SKM-1 (cell line): ENCODE measurements at regions not wholly inside any gene's neighbourhood (a gene's known extent, or its start where the extent isn't known, plus 50 kb on each side); places are given as distances from the start of the nearest gene placed in this dataset.

Experiments
- DNase-seq: peaks from one replicate; lab custom pipeline; 2025; ENCODE audit not compliant: unreplicated experiment; lab: John Stamatoyannopoulos, UW

DNA sequence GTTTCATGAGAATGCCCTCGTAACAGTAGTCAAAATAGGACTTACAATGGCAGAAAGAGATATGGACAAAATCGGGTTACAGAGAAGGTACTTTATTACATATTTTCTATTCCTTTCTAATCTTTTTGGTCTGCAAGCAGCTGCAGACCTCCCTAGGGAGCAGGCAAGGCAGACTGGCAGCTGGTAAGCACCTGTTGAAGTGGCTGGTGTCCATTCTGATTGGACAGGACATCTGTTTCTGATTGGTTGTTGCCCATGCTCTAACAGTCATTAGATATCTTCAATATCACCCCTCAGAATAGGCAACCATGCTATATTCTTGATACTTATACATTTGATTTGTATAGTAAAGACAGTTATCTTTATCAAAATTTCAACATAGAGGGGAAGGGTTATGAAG, 606.3 kb downstream of the KCNJ2 start:
- DNase-seq = no peak

DNA sequence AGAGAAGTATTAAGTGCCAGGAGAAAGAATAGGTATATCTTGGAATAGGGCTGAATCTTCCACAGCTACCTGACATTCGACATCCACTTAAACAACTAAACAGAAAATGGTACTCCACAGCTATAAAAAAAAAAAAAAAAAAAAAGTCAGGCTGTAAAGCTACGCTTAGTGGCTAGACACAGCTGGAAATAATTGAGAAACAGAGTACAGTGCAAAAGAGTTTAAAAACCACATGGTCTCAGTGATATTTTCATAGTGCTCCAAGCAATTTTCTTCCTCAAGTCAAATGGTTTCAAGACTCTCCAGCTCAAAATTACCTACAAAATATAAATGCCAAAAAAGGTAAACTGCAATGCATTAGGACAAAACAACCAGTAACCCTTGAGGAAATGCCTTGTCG, 607.1 kb downstream of the KCNJ2 start:
- no peak for DNase-seq

DNA sequence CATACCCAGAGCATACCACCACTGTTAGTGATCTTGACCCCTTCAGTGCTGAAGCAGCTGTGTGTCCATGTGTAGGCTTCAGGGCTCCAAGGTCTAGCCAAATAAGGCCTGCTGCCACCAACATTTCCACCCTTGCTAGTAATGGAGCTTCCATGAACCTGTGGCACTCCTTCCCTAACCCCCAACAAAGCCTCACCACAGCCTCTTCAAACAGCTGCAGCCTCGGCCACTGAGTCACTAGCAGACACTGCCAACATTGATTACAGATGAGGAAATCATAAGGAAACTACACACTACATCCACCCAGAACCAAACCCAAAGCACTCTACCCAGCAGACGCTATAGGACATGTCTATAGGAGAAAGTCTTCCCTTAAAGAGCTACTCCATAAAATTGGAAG, 610.7 kb downstream of the KCNJ2 start:
- no peak for DNase-seq

DNA sequence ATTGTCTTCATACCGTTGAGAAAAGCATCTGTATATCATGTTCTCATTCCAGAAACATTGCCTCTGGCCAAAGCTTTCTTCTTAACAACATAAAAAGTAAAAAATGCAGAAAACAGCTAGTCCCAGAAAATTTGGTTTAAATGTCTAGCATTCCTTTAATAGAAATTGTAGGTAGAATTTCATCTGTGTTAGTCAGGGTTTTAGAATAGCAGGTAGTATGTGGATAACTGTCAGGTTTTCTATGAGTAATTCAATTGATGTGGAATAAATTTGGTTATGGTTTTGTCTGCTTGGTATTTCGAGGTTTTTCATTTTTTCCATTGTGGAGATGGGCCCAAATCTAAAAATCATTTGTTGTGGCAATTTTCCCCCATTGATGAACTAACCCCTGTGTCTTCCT, 616.7 kb downstream of the KCNJ2 start:
- DNase-seq = no peak

DNA sequence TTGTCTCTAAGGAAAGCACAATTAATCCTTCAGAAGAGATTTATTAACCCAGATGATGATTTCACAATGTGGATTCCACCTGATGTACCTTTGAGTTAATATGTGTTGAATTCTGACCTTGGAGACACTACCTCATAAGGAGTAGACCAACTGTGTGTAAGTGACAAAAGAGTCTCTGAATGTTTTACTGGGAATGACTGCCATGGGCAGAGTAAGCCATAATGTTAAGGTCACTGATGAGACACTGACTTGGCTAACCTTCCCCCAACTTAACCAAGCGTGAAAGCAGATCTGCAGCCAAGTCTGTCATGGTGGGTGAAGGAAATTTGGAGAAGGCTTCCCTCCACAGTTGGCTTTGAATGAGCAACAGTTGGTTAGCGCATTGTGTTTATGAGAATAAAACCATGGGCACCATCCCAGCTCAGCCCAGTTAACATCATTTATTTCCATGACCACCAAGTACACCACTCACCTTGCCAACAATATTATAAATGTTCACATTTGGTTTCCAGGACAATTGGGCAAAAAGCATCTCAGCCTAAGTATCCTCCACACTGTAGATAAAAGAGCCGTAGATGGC, 618.5 kb downstream of the KCNJ2 start:
- DNase-seq = no peak

DNA sequence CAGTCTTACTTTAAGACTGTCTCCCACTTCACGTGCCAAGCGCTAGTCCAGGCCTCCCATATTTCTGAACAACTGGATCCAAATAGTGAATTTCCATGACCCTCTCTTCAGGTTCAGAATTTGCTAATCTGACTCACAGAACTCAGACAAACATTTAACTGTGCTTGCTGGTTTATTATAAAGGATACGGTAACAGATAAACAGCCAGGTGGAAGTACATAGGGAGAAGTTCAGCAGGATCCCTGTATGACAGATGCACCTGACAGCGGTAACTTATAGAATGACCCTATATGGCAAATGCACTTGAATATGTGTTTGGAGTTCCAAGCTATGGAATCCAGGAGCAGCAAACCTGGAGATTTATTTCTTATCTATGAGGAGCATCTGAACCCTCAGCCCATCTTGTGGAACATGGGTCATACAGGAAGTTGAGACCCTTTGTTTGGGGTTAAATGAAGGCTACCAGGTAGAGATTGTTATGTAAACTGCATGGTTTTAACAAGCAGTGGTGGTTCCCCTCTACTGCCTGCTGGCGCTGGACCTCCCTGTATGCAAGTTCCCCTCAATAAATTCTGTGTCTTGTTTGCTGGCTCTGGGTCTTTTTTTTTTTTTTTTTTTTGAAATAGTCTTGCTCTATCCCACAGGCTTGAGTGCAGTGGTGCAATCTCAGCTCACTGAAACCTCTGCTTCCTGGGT, 622.6 kb downstream of the KCNJ2 start:
- DNase-seq = no peak

DNA sequence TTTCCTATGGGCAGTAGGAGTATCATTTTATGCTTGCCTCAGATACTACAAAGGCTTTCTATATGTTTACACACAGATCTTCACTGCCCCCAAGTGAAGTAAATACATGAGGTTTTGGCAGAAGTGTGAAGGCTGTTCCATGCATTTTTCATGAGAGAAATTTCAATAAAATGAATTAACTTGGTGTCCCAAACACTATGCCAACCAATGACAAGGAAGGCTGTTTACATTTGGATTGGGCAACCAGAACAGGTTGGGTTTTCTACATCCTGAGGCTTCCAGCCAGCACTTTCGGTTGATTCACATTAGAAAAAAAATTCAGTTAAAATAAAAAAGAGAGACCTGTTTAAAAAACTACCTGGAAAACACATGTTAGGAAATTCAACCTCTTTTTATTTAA, 625.4 kb downstream of the KCNJ2 start:
- no peak for DNase-seq

DNA sequence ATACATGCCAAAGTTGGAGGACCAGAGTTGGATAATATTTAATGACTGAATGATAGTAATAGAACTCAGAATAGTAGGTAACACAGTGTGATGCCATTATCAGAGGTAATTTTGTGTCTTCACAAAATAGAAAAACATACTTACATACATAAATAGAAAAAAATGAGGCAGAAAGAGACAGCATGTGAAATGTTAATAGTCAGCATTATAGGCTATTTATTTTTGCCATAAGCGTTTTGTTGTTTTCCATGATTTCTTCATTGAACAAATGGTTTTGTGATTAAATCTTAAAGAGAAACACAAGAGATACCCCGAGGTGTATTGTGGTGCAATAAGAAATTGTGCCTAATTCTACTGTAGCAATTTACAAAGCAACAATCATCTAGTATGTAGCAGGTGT, 626.3 kb downstream of the KCNJ2 start:
- DNase-seq = no peak

DNA sequence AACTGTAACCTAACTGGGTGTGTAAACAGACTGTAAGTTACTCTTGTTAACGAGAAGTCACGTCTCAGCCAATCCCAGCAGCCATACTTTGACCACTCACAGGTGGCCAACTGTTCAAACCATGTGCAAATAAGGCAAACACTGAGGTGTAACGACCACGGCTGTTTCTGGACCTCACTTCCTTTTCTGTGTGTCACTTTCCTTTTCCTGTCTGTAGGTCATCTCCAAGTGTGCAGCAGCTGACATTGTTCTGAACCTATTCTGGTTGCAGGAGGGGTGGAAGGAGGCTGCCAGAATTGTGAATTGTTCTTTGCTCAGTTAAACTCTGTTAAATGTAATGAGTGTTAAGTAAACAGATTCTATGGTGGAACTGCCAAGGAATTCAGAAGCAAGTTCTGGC, 627.4 kb downstream of the KCNJ2 start:
- DNase-seq = no peak

DNA sequence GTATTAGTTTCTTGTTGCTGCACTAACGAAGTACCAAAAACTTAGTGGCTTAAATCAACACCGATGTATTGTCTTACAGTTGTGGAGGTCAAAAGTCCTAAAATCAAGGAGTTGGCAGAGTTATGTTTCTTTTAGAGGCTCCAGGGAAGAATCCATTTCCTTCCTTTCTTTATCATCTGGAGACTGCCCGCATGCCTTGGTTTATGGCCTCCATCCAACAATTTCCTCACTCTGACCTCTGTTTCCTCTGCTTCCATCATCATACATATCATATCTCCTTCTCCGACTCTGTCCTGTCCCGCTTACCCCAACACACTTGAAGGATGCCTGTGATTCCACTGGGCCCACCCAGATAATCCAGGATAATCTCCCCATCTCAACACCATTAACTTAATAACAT, 627.8 kb downstream of the KCNJ2 start:
- DNase-seq = no peak

DNA sequence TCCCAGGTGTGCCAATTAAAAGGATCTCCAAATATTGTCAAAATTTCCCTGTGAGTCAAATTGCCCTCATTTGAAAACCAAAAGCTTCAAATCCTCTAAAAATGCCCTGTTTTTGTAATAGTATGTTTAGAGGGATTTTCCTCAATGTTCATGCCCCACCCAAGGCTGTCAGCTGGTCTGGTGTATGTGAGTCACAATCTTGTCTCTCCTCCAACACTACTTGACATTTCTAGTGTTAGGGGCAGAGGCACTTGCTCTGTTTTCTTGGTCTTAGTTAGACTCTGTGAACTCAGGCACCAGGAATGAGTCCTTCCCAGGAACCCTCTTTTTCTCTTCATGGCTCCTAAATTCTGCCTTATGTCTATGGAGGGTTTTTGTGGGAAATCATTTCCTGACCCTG, 634.8 kb downstream of the KCNJ2 start:
- DNase-seq = no peak

DNA sequence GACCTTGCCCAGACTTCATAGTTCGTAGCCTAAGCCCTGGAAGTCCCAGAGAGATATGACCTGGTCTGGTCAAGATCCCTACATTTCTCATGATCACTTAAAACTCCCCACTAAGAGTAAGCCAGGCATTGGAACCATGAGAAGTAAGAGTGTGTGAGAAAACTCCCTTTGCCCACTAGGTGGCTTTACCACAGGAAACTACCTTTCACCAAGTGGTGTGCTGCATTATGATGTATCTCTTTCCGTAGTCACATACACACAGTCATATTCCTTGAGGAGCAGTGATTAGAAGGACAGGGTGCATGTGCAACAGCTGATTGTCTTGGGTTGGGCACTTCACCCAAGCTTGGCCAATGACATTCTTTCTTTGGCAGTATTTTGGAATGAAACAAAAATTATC, 639.3 kb downstream of the KCNJ2 start:
- DNase-seq = no peak

DNA sequence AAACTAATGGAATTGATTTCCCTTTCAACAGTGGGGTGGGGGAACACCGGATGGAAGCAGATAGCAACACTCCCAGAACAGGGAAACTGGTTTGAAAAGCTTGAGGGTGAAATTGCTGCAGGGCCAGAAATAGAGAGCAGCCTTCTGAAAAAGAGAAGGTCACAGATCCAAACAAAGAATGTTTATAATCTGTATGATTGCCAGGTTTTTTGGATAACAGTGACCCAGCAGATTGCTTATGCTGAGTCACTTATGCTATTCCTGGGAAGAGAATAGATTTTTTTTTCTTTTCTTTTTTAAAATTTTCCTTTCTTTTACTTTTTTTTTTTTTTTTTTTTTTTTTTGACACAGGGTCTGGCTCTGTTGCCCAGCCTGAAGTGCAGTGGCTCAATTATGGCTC, 641.3 kb downstream of the KCNJ2 start:
- no peak for DNase-seq

DNA sequence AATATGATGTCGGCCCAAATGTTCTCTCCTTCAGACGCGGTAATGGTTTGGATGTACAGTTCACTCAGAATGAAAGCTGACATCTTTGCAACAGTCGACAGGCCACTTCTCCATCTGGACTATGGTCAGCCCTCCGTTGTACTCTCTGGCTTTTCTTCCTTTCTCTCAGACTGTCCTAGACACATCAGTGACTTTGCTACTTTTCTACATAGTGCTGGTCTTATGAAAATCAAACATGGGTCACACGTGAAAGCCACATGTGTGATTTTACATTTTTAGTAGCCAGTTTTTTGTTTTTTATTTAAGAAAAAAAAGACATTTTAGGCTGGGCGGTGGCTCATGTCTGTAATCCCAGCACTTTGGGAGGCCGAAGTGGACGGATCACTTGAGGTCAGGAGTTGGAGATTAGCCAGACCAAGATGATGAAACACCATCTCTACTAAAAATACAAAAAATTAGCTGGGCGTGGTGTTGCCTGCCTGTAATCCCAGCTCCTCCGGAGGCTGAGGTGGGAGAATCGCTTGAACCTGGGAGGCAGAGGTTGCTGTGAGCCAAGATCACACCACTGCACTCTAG, 644.1 kb downstream of the KCNJ2 start:
- DNase-seq = no peak

DNA sequence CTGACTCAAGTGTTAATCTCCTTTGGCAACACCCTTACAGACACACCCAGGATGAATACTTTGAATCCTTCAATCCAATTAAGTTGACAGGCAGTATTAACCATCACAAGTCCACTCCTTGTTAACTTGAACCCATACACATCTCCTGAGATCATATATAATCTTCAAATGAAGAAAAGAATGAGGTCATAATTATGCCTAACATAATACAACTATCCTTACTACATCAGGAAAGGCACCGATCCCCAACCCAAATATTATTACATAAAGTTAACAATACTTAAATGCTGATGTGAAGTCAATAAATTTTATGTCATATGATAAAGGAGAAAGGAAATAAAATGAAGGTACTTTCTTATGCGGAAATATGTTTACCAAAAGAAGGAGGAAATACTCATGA, 649.9 kb downstream of the KCNJ2 start:
- no peak for DNase-seq

DNA sequence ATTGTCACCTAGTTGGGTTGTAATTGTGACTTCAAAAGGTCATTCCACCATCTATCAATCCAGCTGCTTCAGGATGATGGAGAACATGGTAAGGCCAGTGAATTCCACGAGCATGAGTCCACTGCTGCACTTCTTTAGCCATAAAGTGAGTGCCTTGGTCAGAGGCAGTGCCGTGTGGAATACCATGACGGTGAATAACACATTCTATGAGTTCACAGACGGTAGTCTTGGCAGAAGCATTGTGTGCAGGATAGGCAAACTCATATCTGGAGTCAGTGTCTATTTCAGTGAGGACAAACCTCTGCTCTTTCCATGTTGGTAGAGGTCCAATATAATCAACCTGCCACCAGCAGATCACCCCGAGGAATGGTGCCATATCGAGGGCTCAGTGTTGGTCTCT, 650.9 kb downstream of the KCNJ2 start:
- DNase-seq = no peak

DNA sequence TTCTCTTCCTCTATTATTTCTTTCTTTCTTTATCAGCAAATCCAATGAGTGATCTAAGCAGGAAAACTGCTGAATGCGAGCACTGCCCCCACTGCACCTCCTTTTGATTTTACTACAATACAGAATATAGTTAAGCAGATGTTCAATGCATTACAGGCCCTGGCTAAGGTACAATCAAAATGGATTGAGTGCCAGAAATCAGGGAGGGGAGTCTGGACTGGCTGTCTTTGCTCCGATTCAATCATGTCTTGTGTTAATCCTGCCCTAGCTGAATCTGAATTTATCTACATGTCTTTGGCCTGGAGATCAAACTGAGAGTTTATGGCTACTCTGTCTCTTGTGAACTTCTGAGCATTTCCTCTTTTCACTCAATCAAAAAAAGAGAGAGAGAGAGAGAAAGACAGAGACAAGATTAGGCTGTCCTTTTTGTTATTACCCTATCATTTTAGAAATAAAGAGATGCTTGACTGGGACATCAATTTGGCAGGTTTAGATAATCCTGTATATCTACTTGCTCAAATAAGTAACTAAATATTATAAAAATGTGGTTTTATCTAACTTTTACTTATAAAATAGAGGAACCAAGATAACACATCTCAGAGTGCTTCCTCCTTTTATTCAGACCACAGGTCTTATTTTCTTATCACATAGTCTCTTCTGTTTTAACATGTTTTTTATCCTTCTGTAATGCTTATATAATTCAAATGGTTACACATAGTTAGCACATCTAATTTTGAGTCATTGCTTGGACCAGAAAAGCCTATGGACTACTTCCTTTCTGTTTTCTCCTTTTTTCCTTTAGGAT, 656.2 kb downstream of the KCNJ2 start:
- DNase-seq = no peak

DNA sequence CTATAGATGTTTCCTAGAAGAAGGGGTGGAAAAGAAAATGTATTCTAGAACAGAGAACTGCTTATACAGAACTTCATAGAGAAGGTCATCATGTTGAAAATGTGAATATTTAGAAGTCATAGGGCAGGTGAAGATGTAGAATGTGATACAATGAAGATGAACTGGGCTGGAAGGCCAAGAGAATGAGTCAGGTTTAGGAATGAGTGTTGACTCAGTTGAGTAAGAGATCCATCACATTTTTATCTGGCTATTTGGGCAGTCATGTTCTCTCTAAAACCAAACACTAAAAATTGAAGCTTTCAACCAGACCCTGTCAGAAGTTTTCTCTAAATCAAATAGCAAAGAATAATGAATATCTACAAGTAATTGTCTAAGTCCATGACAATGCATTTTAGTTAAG, 660.5 kb downstream of the KCNJ2 start:
- no peak for DNase-seq

DNA sequence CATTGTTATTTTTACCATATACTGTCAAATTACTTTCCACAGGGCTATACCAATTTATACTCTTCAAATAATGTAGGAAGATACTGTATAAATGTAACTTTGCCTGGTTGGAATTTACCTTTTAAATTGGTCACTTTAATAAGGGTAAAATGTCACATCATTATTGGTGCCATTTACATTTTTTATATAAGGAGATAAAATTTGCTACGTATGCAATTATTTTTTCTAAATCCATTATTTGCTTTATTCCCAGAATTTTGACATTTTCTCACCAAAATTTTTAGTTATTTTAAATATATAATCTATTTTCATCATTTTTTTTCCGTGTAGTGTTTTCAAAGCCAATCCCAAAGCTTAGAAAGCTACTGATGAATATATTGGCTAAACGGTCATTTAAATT, 664.7 kb downstream of the KCNJ2 start:
- no peak for DNase-seq

DNA sequence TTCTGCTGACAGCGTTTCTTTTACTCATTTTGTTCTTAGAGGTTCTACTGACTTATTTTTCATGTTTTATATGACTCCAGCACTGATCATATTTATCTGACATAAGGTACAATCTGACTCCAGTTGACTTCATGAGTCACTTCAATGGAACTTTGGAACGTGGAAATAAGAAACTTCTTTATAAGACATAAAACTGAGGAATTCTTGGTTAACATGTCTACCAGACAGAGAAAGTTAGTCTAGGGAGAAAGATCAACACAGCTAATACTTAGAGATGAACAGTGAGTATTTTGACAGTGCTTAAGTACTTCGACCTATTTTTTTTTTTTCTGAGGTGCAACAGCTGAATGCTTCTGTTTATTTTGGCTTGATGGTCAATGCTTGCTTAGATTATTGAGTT, 679.5 kb downstream of the KCNJ2 start:
- no peak for DNase-seq

DNA sequence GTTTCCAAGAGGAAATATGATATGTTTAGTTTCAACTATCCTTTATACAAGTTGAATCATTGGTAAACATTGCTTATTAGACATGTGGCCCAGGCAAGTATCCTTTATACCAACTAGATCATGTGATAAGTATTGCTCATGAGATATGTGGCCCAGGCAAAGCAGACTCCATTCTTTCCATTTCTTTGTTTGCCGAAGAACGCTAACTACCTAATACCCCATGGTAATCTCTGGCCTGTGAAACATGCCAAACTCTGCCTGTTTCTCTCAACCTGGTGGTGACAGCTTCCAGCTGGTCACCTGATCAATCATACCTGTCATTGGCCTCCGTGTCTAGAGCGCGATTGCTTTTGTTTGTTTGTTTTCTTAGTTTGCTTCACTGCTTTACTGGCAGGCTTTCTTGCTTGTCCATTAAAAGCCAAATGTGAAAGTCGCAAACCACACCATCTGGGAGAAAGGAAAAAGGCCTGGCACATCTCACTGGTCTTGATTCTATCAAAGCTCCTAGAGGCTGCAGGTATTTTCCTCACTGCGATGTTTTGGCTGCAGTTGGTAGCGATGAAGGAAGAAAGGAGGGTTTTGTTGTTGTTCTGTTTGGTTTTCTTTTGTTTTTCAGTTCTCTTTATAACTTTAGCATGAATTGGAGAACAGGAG, 686.2 kb downstream of the KCNJ2 start:
- no peak for DNase-seq

DNA sequence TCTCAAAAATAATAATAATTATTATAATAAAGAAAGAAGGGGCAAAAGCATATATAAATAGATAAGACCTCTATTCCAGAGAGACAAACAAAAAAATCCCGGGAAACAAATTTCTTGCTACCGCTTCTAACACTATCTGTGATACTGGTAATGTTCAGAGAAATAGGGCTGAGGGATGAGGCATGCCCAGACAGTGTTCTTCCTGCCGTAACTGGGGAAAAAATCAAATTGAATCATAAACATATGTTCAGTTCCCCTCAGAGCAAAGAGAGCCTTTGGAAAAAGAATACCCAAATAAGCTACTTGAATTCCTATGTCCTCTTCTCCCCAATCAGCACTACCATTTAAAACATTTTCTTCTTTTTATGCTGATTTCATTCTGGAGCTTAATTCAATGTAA, 688.0 kb downstream of the KCNJ2 start:
- no peak for DNase-seq
